GM10248 (cell line): ENCODE measurements at regions not wholly inside any gene's neighbourhood (a gene's known extent, or its start where the extent isn't known, plus 50 kb on each side); places are given as distances from the start of the nearest gene placed in this dataset.

Experiments
- CTCF ChIA-PET: fragments of 300-600 bp; sonication (Branson Sonifier 250); formaldehyde crosslinking; extraction: SDS; loops from one replicate; lab custom pipeline; 2021; ENCODE audit warnings: antibody characterized with exemption; lab: Yijun Ruan, JAX
- POLR2A ChIA-PET: fragments of 350-650 bp; sonication (Branson Sonifier 250); formaldehyde crosslinking; extraction: SDS; loops from one replicate; lab custom pipeline; 2020; ENCODE audit warnings: antibody characterized with exemption; lab: Yijun Ruan, JAX
- DNase-seq: peaks from one replicate; pipeline ENCODE4 v3.0.0; 2012; ENCODE audit errors: extremely low spot score
- CTCF ChIP-seq: IDR thresholded peaks from 2 replicates; pipeline ENCODE4 v1.5.1; 2012; ENCODE audit warnings: mild to moderate bottlenecking, low read depth; ENCODE audit errors: extremely low read depth, missing control alignments, control extremely low read depth

- DNase-seq = no peak
- no peak for TF ChIP-seq CTCF
- POLR2A ChIA-PET = no interaction called here
- CTCF ChIA-PET = interaction anchor here (1.0 to 2.1 kb wide), 3 partner anchors 9 to 21 kb away, joined by 3 to 6 read pairs (median 4); no protein-coding TSS in a partner anchor
Observed at GRCh38 chr12:92003701-92004100, 141.9 kb downstream of the BTG1 start.

- no peak for TF ChIP-seq CTCF
- no peak for DNase-seq
- POLR2A ChIA-PET = no interaction called here
- CTCF ChIA-PET = interaction anchor here (0.8 to 2.1 kb wide), 4 partner anchors 10 to 20 kb away, joined by 3 to 6 read pairs (median 4); no protein-coding TSS in a partner anchor
Observed at GRCh38 chr12:92002673-92003382, 142.8 kb downstream of the BTG1 start.

- DNase-seq = no peak
- TF ChIP-seq CTCF = no peak
- ChIA-PET POLR2A (no interaction called here), CTCF (interaction anchor here (0.8 to 2.1 kb wide), 2 partner anchors 18 to 20 kb away, joined by 3 to 4 read pairs; no protein-coding TSS in a partner anchor)
Observed at GRCh38 chr12:92002195-92002649, 143.4 kb downstream of the BTG1 start.

GRCh38 chr12:92000597-92000996 is 145.0 kb downstream of the BTG1 start:
- POLR2A ChIA-PET = no interaction called here
- no peak for DNase-seq
- TF ChIP-seq CTCF = no peak
- CTCF ChIA-PET = interaction anchor here (1.0 to 1.5 kb wide), 3 partner anchors 9 to 30 kb away, joined by 3 read pairs; no protein-coding TSS in a partner anchor

GRCh38 chr12:91999823-92000222 is 145.8 kb downstream of the BTG1 start:
- POLR2A ChIA-PET = interaction anchor here (0.6 kb wide), 1 partner anchor 134 kb away, joined by 6 read pairs; no protein-coding TSS in a partner anchor
- no peak for TF ChIP-seq CTCF
- no peak for DNase-seq
- CTCF ChIA-PET = interaction anchor here (1.2 to 1.5 kb wide), 2 partner anchors 10 to 11 kb away, joined by 3 read pairs; no protein-coding TSS in a partner anchor

- ChIA-PET CTCF (no interaction called here), POLR2A (no interaction called here)
- no peak for DNase-seq
- TF ChIP-seq CTCF = no peak
Observed at GRCh38 chr12:91998316-91998715, 147.3 kb downstream of the BTG1 start.
